Nephron progenitor cell (in vitro differentiated cells): ENCODE measurements at regions not wholly inside any gene's neighbourhood (a gene's known extent, or its start where the extent isn't known, plus 50 kb on each side); places are given as distances from the start of the nearest gene placed in this dataset.

Source experiments
- DNase-seq: peaks from one replicate; pipeline ENCODE4 v3.0.0; 2021
- H3K27ac Mint-ChIP-seq: 2 replicates; pipeline ENCODE4 v1.8.0; 2021; ENCODE audit warnings: mild to moderate bottlenecking, moderate library complexity, mixed read lengths
- H3K27me3 Mint-ChIP-seq: 2 replicates; pipeline ENCODE4 v1.8.0; 2021; ENCODE audit warnings: mild to moderate bottlenecking, low read depth, mixed read lengths; ENCODE audit not compliant: poor library complexity
- H3K36me3 Mint-ChIP-seq: 2 replicates; pipeline ENCODE4 v1.8.0; 2021; ENCODE audit warnings: low read depth, mixed read lengths
- H3K4me1 Mint-ChIP-seq: 2 replicates; pipeline ENCODE4 v1.8.0; 2021; ENCODE audit warnings: mixed read lengths
- H3K4me3 Mint-ChIP-seq: 2 replicates; pipeline ENCODE4 v1.8.0; 2021; ENCODE audit warnings: mild to moderate bottlenecking, moderate library complexity, mixed read lengths
- H3K9me3 Mint-ChIP-seq: 2 replicates; pipeline ENCODE4 v1.8.0; 2021; ENCODE audit warnings: mild to moderate bottlenecking, moderate library complexity, mixed read lengths
- TF ChIP-seq, protein P1 (sequence below): fragments of 200-600 bp; sonication (generic); IDR thresholded peaks from 2 replicates; pipeline ENCODE4 v1.5.0; 2021; ENCODE audit warnings: antibody characterized with exemption

DNA sequence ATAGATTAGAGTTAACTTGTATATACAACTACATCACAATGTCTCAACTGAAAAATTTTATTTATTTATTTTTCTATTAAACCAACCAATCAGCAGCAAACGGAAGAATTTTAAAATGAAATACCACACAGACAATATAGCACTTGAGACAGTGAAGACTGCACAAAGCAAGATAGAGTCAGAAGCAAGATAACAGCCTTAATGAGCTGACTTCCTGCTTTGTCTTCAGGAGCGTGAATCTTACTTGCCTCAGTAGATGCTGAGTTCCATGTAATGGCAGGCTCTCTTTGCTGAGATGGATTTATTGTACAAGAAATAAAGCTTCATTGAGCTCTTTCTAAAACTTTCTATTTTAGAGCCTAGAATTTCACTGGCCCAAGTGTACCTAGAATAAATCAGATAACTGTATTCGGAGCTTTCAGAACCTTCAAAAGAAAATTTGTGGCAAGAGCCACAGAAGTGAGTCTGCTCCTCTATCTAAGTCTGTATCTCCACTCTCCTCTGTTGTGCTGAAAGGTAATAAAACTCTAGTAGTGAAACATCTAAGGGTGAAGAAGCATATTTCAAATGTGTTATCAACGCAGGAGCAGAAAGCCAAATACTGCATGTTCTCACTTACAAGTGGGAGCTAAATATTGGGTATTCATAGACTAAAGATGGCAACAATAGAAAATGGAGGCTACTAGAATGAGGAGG, 83.3 kb upstream of the ANKRD55 start:
- Mint-ChIP-seq H3K27ac (no peak overlapping the region), H3K4me1 (peaks cover 19% of the 10 kb centered on the region), H3K27me3 (peaks cover 3% of the 10 kb centered on the region), H3K4me3 (no peak overlapping the region), H3K9me3 (no peaks in the 10 kb centered on the region), H3K36me3 (no peaks in the 10 kb centered on the region)
- no peak for DNase-seq
- TF ChIP-seq, protein P1, sequence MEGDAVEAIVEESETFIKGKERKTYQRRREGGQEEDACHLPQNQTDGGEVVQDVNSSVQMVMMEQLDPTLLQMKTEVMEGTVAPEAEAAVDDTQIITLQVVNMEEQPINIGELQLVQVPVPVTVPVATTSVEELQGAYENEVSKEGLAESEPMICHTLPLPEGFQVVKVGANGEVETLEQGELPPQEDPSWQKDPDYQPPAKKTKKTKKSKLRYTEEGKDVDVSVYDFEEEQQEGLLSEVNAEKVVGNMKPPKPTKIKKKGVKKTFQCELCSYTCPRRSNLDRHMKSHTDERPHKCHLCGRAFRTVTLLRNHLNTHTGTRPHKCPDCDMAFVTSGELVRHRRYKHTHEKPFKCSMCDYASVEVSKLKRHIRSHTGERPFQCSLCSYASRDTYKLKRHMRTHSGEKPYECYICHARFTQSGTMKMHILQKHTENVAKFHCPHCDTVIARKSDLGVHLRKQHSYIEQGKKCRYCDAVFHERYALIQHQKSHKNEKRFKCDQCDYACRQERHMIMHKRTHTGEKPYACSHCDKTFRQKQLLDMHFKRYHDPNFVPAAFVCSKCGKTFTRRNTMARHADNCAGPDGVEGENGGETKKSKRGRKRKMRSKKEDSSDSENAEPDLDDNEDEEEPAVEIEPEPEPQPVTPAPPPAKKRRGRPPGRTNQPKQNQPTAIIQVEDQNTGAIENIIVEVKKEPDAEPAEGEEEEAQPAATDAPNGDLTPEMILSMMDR = no peak

GRCh38 chr5:56314529-56314928, 81.4 kb upstream of the ANKRD55 start:
- H3K4me3 Mint-ChIP-seq = no peak overlapping the region
- no peaks in the 10 kb centered on the region for H3K9me3 Mint-ChIP-seq
- H3K27ac Mint-ChIP-seq = no peak overlapping the region
- peaks cover 3% of the 10 kb centered on the region for H3K27me3 Mint-ChIP-seq
- TF ChIP-seq, protein P1 = peak; percentile 11
- no peaks in the 10 kb centered on the region for H3K36me3 Mint-ChIP-seq
- DNase-seq = no peak
- peaks cover 24% of the 10 kb centered on the region for H3K4me1 Mint-ChIP-seq

DNA sequence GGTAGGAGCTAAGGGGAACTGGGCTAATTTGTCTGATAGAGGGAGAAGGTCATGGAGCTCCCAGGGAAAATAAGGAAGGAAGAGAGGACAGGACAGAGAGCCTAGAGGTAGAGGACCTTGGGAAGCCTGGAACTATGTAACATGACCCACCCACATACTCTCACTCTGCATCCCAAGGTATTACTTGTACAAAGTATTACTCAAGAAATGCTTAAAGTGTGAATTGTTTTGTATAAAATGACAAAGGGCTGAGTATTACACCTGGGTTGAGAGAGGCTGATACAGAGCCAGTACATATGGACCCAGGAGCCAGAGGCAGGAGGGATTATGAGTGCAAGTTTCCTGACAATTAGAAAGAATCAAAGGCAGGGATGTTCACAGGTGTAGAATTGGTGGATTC, 80.5 kb upstream of the ANKRD55 start:
- no peak overlapping the region for H3K4me3 Mint-ChIP-seq
- H3K9me3 Mint-ChIP-seq = peaks cover 5% of the 10 kb centered on the region
- DNase-seq = no peak
- peaks cover 6% of the 10 kb centered on the region for H3K27me3 Mint-ChIP-seq
- H3K36me3 Mint-ChIP-seq = no peaks in the 10 kb centered on the region
- peaks cover 16% of the 10 kb centered on the region for H3K4me1 Mint-ChIP-seq
- TF ChIP-seq, protein P1 = no peak
- H3K27ac Mint-ChIP-seq = no peak overlapping the region

DNA sequence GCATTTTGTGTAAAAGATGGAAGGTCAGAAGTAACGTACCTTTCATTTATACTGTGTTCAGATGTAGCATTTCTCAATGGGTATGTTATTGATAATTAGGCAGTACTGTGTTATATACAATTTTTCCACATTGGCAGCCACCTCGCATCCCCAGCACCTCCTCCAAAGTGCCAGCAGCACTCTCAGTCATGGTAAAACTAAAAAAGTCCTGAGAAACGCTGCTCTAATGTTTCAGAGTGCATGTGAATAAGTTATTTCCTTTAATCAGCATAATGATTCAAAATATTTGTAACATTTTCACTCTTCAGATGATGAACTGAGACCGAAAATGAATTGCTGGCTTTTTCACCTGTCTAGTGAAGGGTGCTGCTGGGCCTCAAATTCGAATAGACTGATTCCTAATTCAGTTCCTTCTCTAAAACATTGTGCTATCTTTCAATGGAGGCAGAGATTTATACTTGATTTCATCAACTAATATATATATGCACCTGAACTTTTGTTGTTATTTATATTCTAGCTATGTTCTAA, 79.9 kb upstream of the ANKRD55 start:
- no peak for DNase-seq
- Mint-ChIP-seq H3K27ac (no peak overlapping the region), H3K4me1 (peaks cover 16% of the 10 kb centered on the region), H3K36me3 (no peaks in the 10 kb centered on the region), H3K27me3 (peaks cover 6% of the 10 kb centered on the region), H3K4me3 (no peak overlapping the region), H3K9me3 (peaks cover 5% of the 10 kb centered on the region)
- TF ChIP-seq, protein P1 = no peak

DNA sequence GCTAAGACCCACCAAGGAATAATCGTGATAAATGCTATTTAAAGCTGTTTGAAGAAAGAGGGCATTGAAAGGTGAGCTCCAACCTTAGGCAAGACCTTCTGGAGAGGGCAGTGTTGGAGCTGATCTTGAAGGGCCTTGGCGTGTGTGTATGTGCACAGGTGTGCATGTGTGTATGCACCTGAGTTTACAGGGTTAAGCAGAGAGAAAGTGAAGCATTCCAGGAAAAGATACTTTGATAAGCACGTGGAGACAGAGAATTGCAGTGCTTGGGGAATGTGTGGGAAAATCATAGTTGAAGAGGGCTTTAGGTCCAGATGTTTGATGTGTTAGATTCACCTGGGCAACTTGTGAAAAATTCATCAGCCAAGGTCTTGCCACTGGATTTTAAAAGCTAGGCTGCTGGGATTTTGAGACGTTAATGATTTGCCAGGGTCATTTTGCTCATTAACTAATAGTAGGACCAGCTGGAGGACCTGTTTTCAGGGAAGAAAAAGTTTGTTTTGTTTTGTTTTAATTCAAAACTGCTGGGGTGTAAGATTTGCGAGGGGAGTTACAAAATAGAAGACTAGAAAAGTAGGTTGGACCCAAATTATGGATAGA, 78.3 kb upstream of the ANKRD55 start:
- Mint-ChIP-seq H3K4me3 (no peak overlapping the region), H3K27me3 (peaks cover 6% of the 10 kb centered on the region), H3K36me3 (no peaks in the 10 kb centered on the region), H3K4me1 (peaks cover 11% of the 10 kb centered on the region), H3K27ac (no peak overlapping the region), H3K9me3 (peaks cover 15% of the 10 kb centered on the region)
- DNase-seq = no peak
- TF ChIP-seq, protein P1 = no peak
